Osteoblast (primary cell): ENCODE measurements at regions not wholly inside any gene's neighbourhood (a gene's known extent, or its start where the extent isn't known, plus 50 kb on each side); places are given as distances from the start of the nearest gene placed in this dataset.
"Not testable (repeated sequence)": the region's sequence is repeated elsewhere in the genome, so short reads cannot be mapped to it uniquely, and the experiment has no call there.

Source experiments
- DNase-seq: peaks from one replicate; pipeline ENCODE4 v3.0.0; 2011; ENCODE audit warnings: low spot score, mixed read lengths; ENCODE audit not compliant: insufficient read length; ENCODE audit errors: missing footprints
- H2AFZ ChIP-seq: 2 replicates; pipeline ENCODE4 v1.6.0; 2011; ENCODE audit warnings: mild to moderate bottlenecking, low read length
- H3K27ac ChIP-seq: 2 replicates; pipeline ENCODE4 v1.5.1; 2011; ENCODE audit warnings: mild to moderate bottlenecking, low read depth, low read length, moderate library complexity
- H3K27me3 ChIP-seq: 2 replicates; pipeline ENCODE4 v1.6.0; 2012; ENCODE audit warnings: mild to moderate bottlenecking, control low read depth, inconsistent platforms, low read length, moderate library complexity; ENCODE audit not compliant: insufficient read depth
- H3K36me3 ChIP-seq: 2 replicates; pipeline ENCODE4 v1.5.1; 2011; ENCODE audit warnings: mild to moderate bottlenecking, low read length, control low read depth, moderate library complexity; ENCODE audit not compliant: insufficient read depth
- H3K4me1 ChIP-seq: 2 replicates; pipeline ENCODE4 v1.5.1; 2011; ENCODE audit warnings: mild to moderate bottlenecking, low read length, control low read depth, moderate library complexity; ENCODE audit not compliant: insufficient read depth
- H3K4me2 ChIP-seq: 2 replicates; pipeline ENCODE4 v1.6.0; 2011; ENCODE audit warnings: mild to moderate bottlenecking, low read length; ENCODE audit not compliant: insufficient read depth
- H3K4me3 ChIP-seq: fragments of 200-600 bp; sonication (generic); 3 replicates; pipeline ENCODE4 v1.5.1; 2012; ENCODE audit warnings: mild to moderate bottlenecking, low read length, inconsistent platforms; ENCODE audit not compliant: insufficient read depth
- H3K79me2 ChIP-seq: 2 replicates; pipeline ENCODE4 v1.6.0; 2012; ENCODE audit warnings: mild to moderate bottlenecking, low read length, control low read depth, inconsistent platforms; ENCODE audit not compliant: insufficient read depth
- H3K9me3 ChIP-seq: 2 replicates; pipeline ENCODE4 v1.5.1; 2011; ENCODE audit warnings: low read depth, low read length, control low read depth
- H4K20me1 ChIP-seq: 2 replicates; pipeline ENCODE4 v1.6.0; 2012; ENCODE audit warnings: mild to moderate bottlenecking, low read length, control low read depth; ENCODE audit not compliant: insufficient read depth
- CTCF ChIP-seq: IDR thresholded peaks from 2 replicates; pipeline ENCODE4 v1.5.1; 2011; ENCODE audit warnings: mild to moderate bottlenecking, low read depth, low read length, moderate library complexity; ENCODE audit errors: extremely low read depth

- no peak overlapping the region for H3K27ac ChIP-seq
- H2AFZ ChIP-seq = no peak overlapping the region
- H3K4me3 ChIP-seq = no peak overlapping the region
- no peaks in the 10 kb centered on the region for H3K4me1 ChIP-seq
- H3K4me2 ChIP-seq = no peak overlapping the region
- H3K9me3 ChIP-seq = peaks cover 2% of the 10 kb centered on the region
- H4K20me1 ChIP-seq = no peaks in the 10 kb centered on the region
- no peaks in the 10 kb centered on the region for H3K27me3 ChIP-seq
- TF ChIP-seq CTCF = no peak
- no peaks in the 10 kb centered on the region for H3K36me3 ChIP-seq
- DNase-seq = no peak
- H3K79me2 ChIP-seq = no peaks in the 10 kb centered on the region
These were observed 92.6 kb upstream of the SGK1 start for GRCh38 chr6:134410541-134410940.

GRCh38 chr6:134407791-134408190, 89.9 kb upstream of the SGK1 start:
- no peak overlapping the region for H3K27ac ChIP-seq
- no peak overlapping the region for H2AFZ ChIP-seq
- H3K4me1 ChIP-seq = no peaks in the 10 kb centered on the region
- H3K4me3 ChIP-seq = no peak overlapping the region
- peaks cover 2% of the 10 kb centered on the region for H3K9me3 ChIP-seq
- no peaks in the 10 kb centered on the region for H3K79me2 ChIP-seq
- TF ChIP-seq CTCF = no peak
- H4K20me1 ChIP-seq = no peaks in the 10 kb centered on the region
- H3K27me3 ChIP-seq = no peaks in the 10 kb centered on the region
- no peaks in the 10 kb centered on the region for H3K36me3 ChIP-seq
- no peak for DNase-seq
- H3K4me2 ChIP-seq = no peak overlapping the region

GRCh38 chr6:134406311-134406710, 88.4 kb upstream of the SGK1 start:
- Histone ChIP-seq H3K27me3 (no peaks in the 10 kb centered on the region), H2AFZ (no peak overlapping the region), H3K4me1 (no peaks in the 10 kb centered on the region), H3K36me3 (no peaks in the 10 kb centered on the region), H3K79me2 (no peaks in the 10 kb centered on the region), H3K4me3 (no peak overlapping the region), H3K4me2 (no peak overlapping the region), H3K27ac (no peak overlapping the region), H4K20me1 (no peaks in the 10 kb centered on the region), H3K9me3 (no peaks in the 10 kb centered on the region)
- no peak for DNase-seq
- no peak for TF ChIP-seq CTCF

GRCh38 chr6:134405386-134406087, 87.6 kb upstream of the SGK1 start:
- Histone ChIP-seq H3K4me1 (no peaks in the 10 kb centered on the region), H3K27ac (no peak overlapping the region), H3K4me2 (no peak overlapping the region), H3K9me3 (no peaks in the 10 kb centered on the region), H3K4me3 (no peak overlapping the region), H3K27me3 (no peaks in the 10 kb centered on the region), H3K36me3 (no peaks in the 10 kb centered on the region), H4K20me1 (no peaks in the 10 kb centered on the region), H3K79me2 (no peaks in the 10 kb centered on the region), H2AFZ (no peak overlapping the region)
- TF ChIP-seq CTCF = no peak
- DNase-seq = no peak

- H3K79me2 ChIP-seq, H3K27ac ChIP-seq, H3K4me1 ChIP-seq, H4K20me1 ChIP-seq, H3K4me3 ChIP-seq, H2AFZ ChIP-seq, H3K9me3 ChIP-seq, H3K27me3 ChIP-seq, DNase-seq, H3K4me2 ChIP-seq, H3K36me3 ChIP-seq: not testable (repeated sequence)
These were observed 85.4 kb upstream of the SGK1 start for GRCh38 chr6:134403312-134403711.
